CD14-positive monocyte (primary cell): ENCODE measurements at regions not wholly inside any gene's neighbourhood (a gene's known extent, or its start where the extent isn't known, plus 50 kb on each side); places are given as distances from the start of the nearest gene placed in this dataset.

Experiments used
- DNase-seq, 3 donors: peaks; one replicate each; pipeline ENCODE4 v3.0.0-alpha.2; 2011 to 2022
- H2AFZ ChIP-seq: 2 replicates; pipeline ENCODE4 v1.6.0; 2012; ENCODE audit warnings: mild to moderate bottlenecking, low read depth, low read length, inconsistent platforms; ENCODE audit not compliant: insufficient read depth, poor library complexity, severe bottlenecking
- H3K27ac ChIP-seq, 2 donors: 1 replicate in 1 of 2; 2 replicates in 1 of 2; pipeline ENCODE4 v1.5.1; 2012 to 2013; ENCODE audit warnings: low read length in 2 of 2, control low read depth in 1 of 2, inconsistent platforms in 1 of 2, low read depth in 1 of 2, mild to moderate bottlenecking in 1 of 2
- H3K27me3 ChIP-seq, 2 donors: one replicate each; pipeline versions ENCODE4 v1.6.0 to v1.6.1; 2011 to 2013; ENCODE audit warnings: low read length in 2 of 2; ENCODE audit not compliant: control insufficient read depth in 2 of 2, insufficient read depth in 2 of 2
- H3K36me3 ChIP-seq, 2 donors: replicated peaks in 1 of 2; 1 replicate in 1 of 2; 2 replicates in 1 of 2; pipeline versions ENCODE4 v1.5.1 to v1.6.1; 2012 to 2013; ENCODE audit warnings: low read length in 2 of 2, control low read depth in 1 of 2, inconsistent platforms in 1 of 2, mild to moderate bottlenecking in 1 of 2; ENCODE audit not compliant: insufficient read depth in 2 of 2, control insufficient read depth in 1 of 2
- H3K4me1 ChIP-seq, 2 donors: 1 replicate in 1 of 2; 2 replicates in 1 of 2; pipeline versions ENCODE4 v1.5.1 to v1.6.1; 2012 to 2013; ENCODE audit warnings: low read length in 2 of 2, control low read depth in 1 of 2, inconsistent platforms in 1 of 2, mild to moderate bottlenecking in 1 of 2, moderate library complexity in 1 of 2; ENCODE audit not compliant: insufficient read depth in 2 of 2, control insufficient read depth in 1 of 2
- H3K4me2 ChIP-seq: replicated peaks from 2 replicates; pipeline ENCODE3; 2012; ENCODE audit warnings: low read length, moderate library complexity, mild to moderate bottlenecking; ENCODE audit not compliant: poor library complexity, severe bottlenecking; ENCODE audit errors: extremely low read depth
- H3K4me3 ChIP-seq, 3 experiments: fragments of 200-600 bp in 1 of 3; sonication (generic) in 1 of 3; replicated peaks in 1 of 3; 1 replicate in 2 of 3; 2 replicates in 1 of 3; pipeline ENCODE4 v1.5.1; 2011 to 2013; ENCODE audit warnings: low read length in 3 of 3, mild to moderate bottlenecking in 3 of 3, control low read depth in 2 of 3, low read depth in 2 of 3, inconsistent platforms in 1 of 3, moderate library complexity in 1 of 3
- H3K79me2 ChIP-seq: 2 replicates; pipeline ENCODE4 v1.6.0; 2012; ENCODE audit warnings: mild to moderate bottlenecking, control low read depth, inconsistent platforms, low read length, moderate library complexity; ENCODE audit not compliant: insufficient read depth
- H3K9ac ChIP-seq: 2 replicates; pipeline ENCODE4 v1.6.0; 2017; ENCODE audit warnings: low read length, mild to moderate bottlenecking; ENCODE audit not compliant: insufficient read depth, poor library complexity, severe bottlenecking
- H3K9me3 ChIP-seq, 2 donors: replicated peaks in 1 of 2; 1 replicate in 1 of 2; 2 replicates in 1 of 2; pipeline versions ENCODE4 v1.5.1 to v1.6.1; 2012 to 2013; ENCODE audit warnings: low read length in 2 of 2, control low read depth in 1 of 2; ENCODE audit not compliant: control insufficient read depth in 1 of 2, insufficient read depth in 1 of 2
- H4K20me1 ChIP-seq: 2 replicates; pipeline ENCODE4 v1.6.0; 2012; ENCODE audit warnings: mild to moderate bottlenecking, low read length, control low read depth, moderate library complexity; ENCODE audit not compliant: insufficient read depth
- H3K27ac Mint-ChIP-seq, 7 donors: one replicate each; pipeline ENCODE4 v1.8.0; 2020; ENCODE audit warnings: mild to moderate bottlenecking in 7 of 7, mixed read lengths in 7 of 7, moderate library complexity in 6 of 7, inconsistent platforms in 2 of 7
- H3K27me3 Mint-ChIP-seq, 3 donors: one replicate each; pipeline ENCODE4 v1.8.0; 2021 to 2022; ENCODE audit warnings: low read depth in 3 of 3, mild to moderate bottlenecking in 3 of 3, mixed read lengths in 3 of 3, moderate library complexity in 3 of 3, inconsistent platforms in 1 of 3
- H3K36me3 Mint-ChIP-seq, 2 donors: one replicate each; pipeline ENCODE4 v1.8.0; 2020; ENCODE audit warnings: mixed read lengths in 2 of 2, inconsistent platforms in 1 of 2, mild to moderate bottlenecking in 1 of 2
- H3K4me1 Mint-ChIP-seq: one replicate; pipeline ENCODE4 v1.8.0; 2020; ENCODE audit warnings: mild to moderate bottlenecking, mixed read lengths
- H3K4me3 Mint-ChIP-seq, 2 donors: one replicate each; pipeline ENCODE4 v1.8.0; 2020; ENCODE audit warnings: mild to moderate bottlenecking in 2 of 2, mixed read lengths in 2 of 2, moderate library complexity in 1 of 2
- H3K9me3 Mint-ChIP-seq, 7 donors: one replicate each; pipeline ENCODE4 v1.8.0; 2020 to 2022; ENCODE audit warnings: mixed read lengths in 7 of 7, mild to moderate bottlenecking in 6 of 7, moderate library complexity in 6 of 7, inconsistent platforms in 2 of 7
- CTCF ChIP-seq: fragments of 200-600 bp; IDR thresholded peaks from one replicate; pipeline ENCODE4 v1.8.0; 2022; ENCODE audit warnings: antibody characterized with exemption, mild to moderate bottlenecking
- WGBS: methylation state at CpG from one replicate; pipeline ENCODE4 v1.1.5; 2013; ENCODE audit warnings: missing lambda C conversion rate; ENCODE audit not compliant: insufficient coverage; 5-methylcytosine and 5-hydroxymethylcytosine counted together
- intact Hi-C, 2 donors: fragments of 100-400 bp; cut with micrococcal nuclease; formaldehyde crosslinking; loops; one replicate each; pipeline versions ENCODE4 v1.15.0 to v1.15.1; 2023

- H3K36me3 Mint-ChIP-seq: no peaks in the 10 kb centered on the region
- peaks cover 0 to 4% (median 0%) of the 10 kb centered on the region in 3 donors for H3K27me3 Mint-ChIP-seq
- Histone ChIP-seq H3K27me3 (no peaks in the 10 kb centered on the region), H3K4me1 (no peaks in the 10 kb centered on the region), H3K36me3 (no peaks in the 10 kb centered on the region), H3K79me2 (no peaks in the 10 kb centered on the region), H3K9me3 (no peaks in the 10 kb centered on the region), H2AFZ (no peak overlapping the region), H3K27ac (no peak overlapping the region), H4K20me1 (no peaks in the 10 kb centered on the region), H3K9ac (no peak overlapping the region), H3K4me3 (no peak overlapping the region), H3K4me2 (no peak overlapping the region)
- no peak overlapping the region for H3K4me3 Mint-ChIP-seq
- DNase-seq: no peak
- peaks cover 10% of the 10 kb centered on the region for H3K4me1 Mint-ChIP-seq
- H3K9me3 Mint-ChIP-seq: peaks cover 0 to 4% (median 1%) of the 10 kb centered on the region in 7 donors
- WGBS: no CpG with 5 or more reads among the region's 4 CpGs
- TF ChIP-seq CTCF: no peak
- intact Hi-C loops: no loop called here
- H3K27ac Mint-ChIP-seq: no peak overlapping the region
Observed at GRCh38 chr13:106794117-106794516, 226.2 kb upstream of the ARGLU1 start.

GRCh38 chr13:106789911-106790310 is 222.0 kb upstream of the ARGLU1 start:
- no peak for TF ChIP-seq CTCF
- no peak for DNase-seq
- no peak overlapping the region for H3K27ac Mint-ChIP-seq
- Histone ChIP-seq H3K4me2 (no peak overlapping the region), H3K27me3 (no peaks in the 10 kb centered on the region), H3K9ac (no peak overlapping the region), H3K36me3 (no peaks in the 10 kb centered on the region), H3K4me1 (no peaks in the 10 kb centered on the region), H3K9me3 (no peaks in the 10 kb centered on the region), H3K79me2 (no peaks in the 10 kb centered on the region), H3K4me3 (no peak overlapping the region), H4K20me1 (no peaks in the 10 kb centered on the region), H2AFZ (no peak overlapping the region), H3K27ac (no peak overlapping the region)
- H3K9me3 Mint-ChIP-seq: peaks cover 0 to 1% (median 0%) of the 10 kb centered on the region in 7 donors
- H3K4me3 Mint-ChIP-seq: no peak overlapping the region
- H3K36me3 Mint-ChIP-seq: no peaks in the 10 kb centered on the region
- H3K4me1 Mint-ChIP-seq: peaks cover 8% of the 10 kb centered on the region
- intact Hi-C loops: no loop called here
- H3K27me3 Mint-ChIP-seq: no peaks in the 10 kb centered on the region
